ENCODE measurements at regions not wholly inside any gene's neighbourhood (a gene's known extent, or its start where the extent isn't known, plus 50 kb on each side); places are given as distances from the start of the nearest gene placed in this dataset.

- Histone ChIP-seq H3K36me3 (ENCODE audit: control insufficient read depth in 1 of 2, insufficient read depth in 2 of 2, low read length in 2 of 2) (no peaks in the 10 kb centered on the region), H3K9me2 (ENCODE audit: insufficient read depth) (no peaks in the 10 kb centered on the region), H3K27me3 (ENCODE audit: insufficient read depth, low read length) (no peaks in the 10 kb centered on the region), H3K27ac (ENCODE audit: low read depth, low read length) (no peak overlapping the region), H3K9me3 (ENCODE audit: control insufficient read depth in 1 of 2, insufficient read depth in 1 of 2, low read depth in 1 of 2, low read length in 2 of 2) (no peaks in the 10 kb centered on the region), H3K79me2 (ENCODE audit: insufficient read depth, low read length) (no peaks in the 10 kb centered on the region), H3K4me2 (ENCODE audit: low read length) (no peak overlapping the region), H4K20me1 (ENCODE audit: insufficient read depth) (no peaks in the 10 kb centered on the region), H3K9ac (ENCODE audit: low read length) (no peak overlapping the region), H2AFZ (ENCODE audit: low read depth, low read length, poor library complexity, severe bottlenecking) (no peak overlapping the region), H3K4me3 (replicated peaks in 1 of 2; ENCODE audit: low read depth in 1 of 2, low read length in 2 of 2) (no peak overlapping the region), H3K4me1 (ENCODE audit: control insufficient read depth in 1 of 2, insufficient read depth in 2 of 2, low read length in 2 of 2) (no peaks in the 10 kb centered on the region)
- ChIA-PET RAD21 (ENCODE audit: low non-redundant PET in 1 of 2, low total read pairs in 2 of 2, uncharacterized antibody in 2 of 2, unreplicated experiment in 2 of 2) (no interaction called here), POLR2A (no interaction called here), CTCF (no interaction called here)
- ATAC-seq: no peak
- intact Hi-C loops (cut with micrococcal nuclease): no loop called here
- TF ChIP-seq JUND (IDR thresholded peaks at IDR 0.05): no peak
- no peak for TF ChIP-seq ELF1 (IDR thresholded peaks at IDR 0.05; ENCODE audit: borderline replicate concordance, low read depth)
- TF ChIP-seq EZH2phosphoT487 (IDR thresholded peaks at IDR 0.05; ENCODE audit: borderline replicate concordance): no peak
- no peak for TF ChIP-seq ATF3 (IDR thresholded peaks at IDR 0.05)
- no peak for TF ChIP-seq ZNF274 (IDR thresholded peaks at IDR 0.05; ENCODE audit: low read depth, low read length)
- TF ChIP-seq SIN3A (IDR thresholded peaks at IDR 0.05; ENCODE audit: low read depth): no peak
- no peak for TF ChIP-seq SRF (IDR thresholded peaks at IDR 0.05; ENCODE audit: low read depth)
- TF ChIP-seq FOSL1 (IDR thresholded peaks at IDR 0.05; ENCODE audit: low read depth): no peak
- TF ChIP-seq TCF7L2 (IDR thresholded peaks at IDR 0.05; ENCODE audit: borderline replicate concordance, extremely low read depth, insufficient read depth, insufficient read length): no peak
- no peak for TF ChIP-seq ZFX (IDR thresholded peaks at IDR 0.05)
- no peak for TF ChIP-seq CTCF (IDR thresholded peaks at IDR 0.05 in 2 of 3, conservative IDR thresholded peaks at IDR 0.05 in 1 of 3; ENCODE audit: borderline replicate concordance in 1 of 3, insufficient read depth in 1 of 3, low read depth in 2 of 3, low read length in 2 of 3)
- TF ChIP-seq MAX (IDR thresholded peaks at IDR 0.05): no peak
- no peak for TF ChIP-seq EZH2 (IDR thresholded peaks at IDR 0.05)
- no peak for TF ChIP-seq YY1 (IDR thresholded peaks at IDR 0.05; ENCODE audit: extremely low read depth, insufficient replicate concordance, low read depth, low read length)
- no peak for TF ChIP-seq SP1 (IDR thresholded peaks at IDR 0.05; ENCODE audit: low read depth)
- TF ChIP-seq RAD21 (IDR thresholded peaks at IDR 0.05; ENCODE audit: low read depth): no peak
- no peak for TF ChIP-seq CEBPB (IDR thresholded peaks at IDR 0.05; ENCODE audit: low read depth)
- no TSS peak for BruUV-seq (replicated peaks)
- DNase-seq (ENCODE audit: low read depth, low spot score): no peak
Measured at GRCh38 chr14:58763210-58763609, 125.4 kb downstream of the DACT1 start.
